Spleen (tissue), 11 donors: ENCODE measurements at regions not wholly inside any gene's neighbourhood (a gene's known extent, or its start where the extent isn't known, plus 50 kb on each side); places are given as distances from the start of the nearest gene placed in this dataset.

Experiments used
- DNase-seq: peaks from one replicate; pipeline ENCODE4 v3.0.0-alpha.2; 2020
- H3K27ac ChIP-seq, 8 donors: fragments of 200-600 bp; sonication (generic) in 7 of 8; 1 replicate in 4 of 8; 2 replicates in 4 of 8; pipeline versions ENCODE4 v1.5.0 to v1.8.0; 2016 to 2021; ENCODE audit warnings: inconsistent platforms in 4 of 8, mild to moderate bottlenecking in 4 of 8, moderate library complexity in 1 of 8
- H3K27me3 ChIP-seq, 7 donors: fragments of 200-600 bp; sonication (generic) in 6 of 7; replicated peaks in 1 of 7; 1 replicate in 4 of 7; 2 replicates in 3 of 7; pipeline versions ENCODE4 v1.5.0 to v1.8.0; 2016 to 2021; ENCODE audit warnings: inconsistent platforms in 3 of 7, mild to moderate bottlenecking in 1 of 7
- H3K36me3 ChIP-seq, 6 donors: fragments of 200-600 bp; sonication (generic) in 5 of 6; 1 replicate in 4 of 6; 2 replicates in 2 of 6; pipeline versions ENCODE4 v1.5.0 to v1.8.0; 2016 to 2021; ENCODE audit warnings: inconsistent platforms in 2 of 6
- H3K4me1 ChIP-seq, 6 donors: fragments of 200-600 bp; sonication (generic) in 5 of 6; 1 replicate in 3 of 6; 2 replicates in 3 of 6; pipeline versions ENCODE4 v1.5.0 to v1.8.0; 2016 to 2021; ENCODE audit warnings: inconsistent platforms in 3 of 6
- H3K4me3 ChIP-seq, 8 donors: fragments of 200-600 bp; sonication (generic) in 7 of 8; 1 replicate in 4 of 8; 2 replicates in 4 of 8; pipeline versions ENCODE4 v1.5.0 to v1.8.0; 2016 to 2021; ENCODE audit warnings: inconsistent platforms in 4 of 8, mild to moderate bottlenecking in 4 of 8, moderate library complexity in 2 of 8
- H3K9me3 ChIP-seq, 8 donors: fragments of 200-600 bp; sonication (generic) in 7 of 8; 1 replicate in 4 of 8; 2 replicates in 4 of 8; pipeline versions ENCODE4 v1.5.0 to v1.8.0; 2016 to 2021; ENCODE audit warnings: inconsistent platforms in 4 of 8
- CTCF ChIP-seq, 11 experiments: fragments of 200-600 bp in 7 of 11; fragments of 450-650 bp in 4 of 11; sonication (generic) in 4 of 11; IDR thresholded peaks in 8 of 11; conservative IDR thresholded peaks in 3 of 11; 1 replicate in 7 of 11; 2 replicates in 4 of 11; pipeline versions ENCODE4 v1.4.0 to v1.8.0; 2016 to 2021; ENCODE audit warnings: antibody characterized with exemption in 11 of 11, inconsistent platforms in 4 of 11, mild to moderate bottlenecking in 1 of 11
- POLR2A ChIP-seq, 3 donors: fragments of 450-650 bp; IDR thresholded peaks; one replicate each; pipeline ENCODE4 v1.5.1; 2017; ENCODE audit warnings: antibody characterized with exemption in 3 of 3, mild to moderate bottlenecking in 1 of 3
- POLR2AphosphoS5 ChIP-seq, 3 donors: sonication (generic); formaldehyde crosslinking; IDR thresholded peaks; one replicate each; pipeline ENCODE4 v1.5.1; 2017; ENCODE audit warnings: antibody characterized with exemption in 3 of 3
- WGBS, 5 donors: extraction: QIAGEN DNeasy Blood & Tissue Kit in 3 of 5; methylation state at CpG; one replicate each; pipeline versions ENCODE4 v1.1.5 to v1.1.7; 2013 to 2018; 5-methylcytosine and 5-hydroxymethylcytosine counted together
- intact Hi-C: fragments of 100-400 bp; cut with DNase I; formaldehyde crosslinking; loops from one replicate; pipeline ENCODE4 v1.15.0; 2023; ENCODE audit warnings: low total_unique reads
- donor health status: healthy with polysubstance abuse.
- donor health status: DM: no; HTN: no; CAD: no; lungs with moderate emphysema.
- donor health status: DM: no; HTN: no; CAD: no.
- donor health status: Bipolar disorder and iron deficiency.
- donor health status: healthy.
- donor health status: DM: no; HTN: no; CAD: no.
- donor health status: DM: yes; HTN: yes; CAD: no.

DNA sequence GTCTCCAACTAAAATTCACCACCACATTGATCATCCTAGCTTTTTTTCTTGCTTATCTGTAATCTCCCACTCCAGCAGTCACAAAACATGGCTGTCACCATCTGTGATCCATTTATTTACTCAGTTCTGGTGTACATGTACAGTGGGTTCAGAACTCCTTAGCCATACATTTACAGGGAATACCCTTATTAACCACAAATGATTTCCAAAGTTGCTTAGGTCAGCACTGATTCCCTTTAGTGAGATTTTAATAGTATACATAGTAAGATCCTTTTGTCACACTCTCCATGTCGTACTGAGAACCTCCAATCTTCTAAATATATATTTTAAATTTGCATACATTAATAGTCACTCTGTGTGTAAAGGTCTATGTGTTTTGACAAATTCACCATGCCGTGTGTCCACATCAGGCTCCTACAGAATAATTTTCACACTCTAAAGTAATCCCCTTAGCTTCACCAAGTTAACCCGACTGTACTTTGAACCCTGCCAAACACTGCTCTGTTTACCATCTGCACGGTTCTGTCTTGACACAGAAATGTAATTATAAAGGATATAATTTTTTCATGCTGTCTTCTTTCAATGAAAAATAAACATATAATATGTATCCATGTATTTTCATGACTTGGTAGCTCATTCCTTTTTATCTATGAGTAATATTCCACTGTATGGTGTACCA is 473.6 kb upstream of the ZP4 start:
- Histone ChIP-seq H3K4me1 (no peaks in the 10 kb centered on the region), H3K27me3 (no peaks in the 10 kb centered on the region), H3K27ac (no peak overlapping the region), H3K9me3 (peaks cover 0 to 12% (median under 1%) of the 10 kb centered on the region in 8 donors), H3K4me3 (no peak overlapping the region), H3K36me3 (no peaks in the 10 kb centered on the region)
- no peak for DNase-seq
- WGBS, 5 donors: 82 to 91% (median 85%) methylated on average over 4 of the region's 4 CpGs
- no peak for TF ChIP-seq POLR2A (IDR thresholded peaks at IDR 0.05)
- no peak for TF ChIP-seq CTCF (IDR thresholded peaks at IDR 0.05 in 8 of 11, conservative IDR thresholded peaks at IDR 0.05 in 3 of 11)
- no peak for TF ChIP-seq POLR2AphosphoS5 (IDR thresholded peaks at IDR 0.05)
- intact Hi-C loops: no loop called here

GRCh38 chr1:238360474-238360873 is 469.8 kb upstream of the ZP4 start:
- WGBS, 5 donors: 75 to 92% (median 84%) methylated on average over 7 of the region's 7 CpGs
- no peak overlapping the region for H3K4me3 ChIP-seq
- no peaks in the 10 kb centered on the region for H3K4me1 ChIP-seq
- intact Hi-C loops: no loop called here
- no peak for DNase-seq
- H3K27me3 ChIP-seq: no peaks in the 10 kb centered on the region
- H3K9me3 ChIP-seq: no peaks in the 10 kb centered on the region
- H3K36me3 ChIP-seq: no peaks in the 10 kb centered on the region
- no peak for TF ChIP-seq CTCF (IDR thresholded peaks at IDR 0.05 in 8 of 11, conservative IDR thresholded peaks at IDR 0.05 in 3 of 11)
- no peak for TF ChIP-seq POLR2AphosphoS5 (IDR thresholded peaks at IDR 0.05)
- no peak for TF ChIP-seq POLR2A (IDR thresholded peaks at IDR 0.05)
- H3K27ac ChIP-seq: no peak overlapping the region

DNA sequence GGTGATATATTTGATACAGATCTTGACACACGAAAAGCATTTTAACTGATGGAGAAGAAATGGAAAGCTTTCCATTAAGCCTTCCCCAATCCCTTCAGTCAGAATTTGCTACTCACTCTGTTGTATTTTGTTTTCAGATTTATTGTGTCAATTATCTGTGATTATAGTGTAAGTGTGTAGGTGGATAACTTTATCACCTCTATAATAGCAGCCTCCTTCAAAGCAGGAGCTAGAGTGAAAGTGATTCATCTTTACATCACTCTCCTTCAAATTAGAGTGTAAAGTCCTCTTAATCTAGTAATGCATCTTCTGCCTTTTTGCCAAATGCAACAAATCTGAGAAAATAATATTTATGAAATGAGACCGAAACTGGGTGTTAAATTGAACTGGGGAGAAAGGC is 459.7 kb upstream of the ZP4 start:
- TF ChIP-seq POLR2AphosphoS5 (IDR thresholded peaks at IDR 0.05): no peak
- no peak for TF ChIP-seq CTCF (IDR thresholded peaks at IDR 0.05 in 8 of 11, conservative IDR thresholded peaks at IDR 0.05 in 3 of 11)
- TF ChIP-seq POLR2A (IDR thresholded peaks at IDR 0.05): no peak
- Histone ChIP-seq H3K27me3 (no peaks in the 10 kb centered on the region), H3K36me3 (no peaks in the 10 kb centered on the region), H3K4me3 (no peak overlapping the region), H3K27ac (no peak overlapping the region), H3K4me1 (no peaks in the 10 kb centered on the region), H3K9me3 (peaks cover 0 to 7% (median 2%) of the 10 kb centered on the region in 8 donors)
- 80 to 91% (median 88%) methylated on average over 2 of the region's 2 CpGs for WGBS, 5 donors
- intact Hi-C loops: no loop called here
- no peak for DNase-seq

DNA sequence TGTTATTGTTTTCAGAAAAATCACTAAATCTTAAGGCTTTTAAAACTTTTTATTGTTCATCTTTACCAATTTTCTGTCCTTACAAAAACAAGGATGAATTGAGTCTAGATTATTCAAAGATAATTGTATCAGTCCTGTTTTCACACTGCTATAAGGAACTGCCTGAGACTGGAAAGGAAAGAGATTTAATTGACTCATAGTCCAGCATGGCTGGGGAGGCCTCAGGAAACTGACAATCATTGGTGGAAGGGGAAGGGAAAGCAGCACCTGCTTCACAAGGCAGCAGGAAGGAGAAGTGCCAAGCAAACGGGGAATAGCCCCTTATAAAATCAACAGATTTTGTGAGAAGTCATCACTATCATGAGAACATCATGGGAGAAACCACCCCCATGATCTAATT is 455.6 kb upstream of the ZP4 start:
- H3K4me1 ChIP-seq: no peaks in the 10 kb centered on the region
- WGBS, 5 donors: 15 to 62% (median 48%) methylated on average over 1 of the region's 1 CpG
- no peaks in the 10 kb centered on the region for H3K27me3 ChIP-seq
- no peak overlapping the region for H3K4me3 ChIP-seq
- intact Hi-C loops: no loop called here
- H3K36me3 ChIP-seq: no peaks in the 10 kb centered on the region
- TF ChIP-seq POLR2A (IDR thresholded peaks at IDR 0.05): no peak
- DNase-seq: no peak
- H3K27ac ChIP-seq: no peak overlapping the region
- H3K9me3 ChIP-seq: peaks cover 0 to 7% (median 0%) of the 10 kb centered on the region in 8 donors
